Loucy (cell line): ENCODE measurements at regions not wholly inside any gene's neighbourhood (a gene's known extent, or its start where the extent isn't known, plus 50 kb on each side); places are given as distances from the start of the nearest gene placed in this dataset.

Experiments
- H2AFZ ChIP-seq: fragments of 200-600 bp; sonication (generic); 2 replicates; pipeline ENCODE4 v1.6.0; 2016; ENCODE audit warnings: antibody characterized with exemption, mild to moderate bottlenecking, low read length, moderate library complexity
- H3F3A ChIP-seq: fragments of 200-600 bp; 2 replicates; pipeline ENCODE4 v1.6.0; 2016; ENCODE audit warnings: antibody characterized with exemption, low read depth, mild to moderate bottlenecking
- H3K27me3 ChIP-seq: fragments of 200-600 bp; sonication (generic); 2 replicates; pipeline ENCODE4 v1.6.1; 2014; ENCODE audit warnings: low read length, mild to moderate bottlenecking; ENCODE audit not compliant: insufficient read depth, poor library complexity, severe bottlenecking
- H3K36me3 ChIP-seq: fragments of 200-600 bp; sonication (generic); 2 replicates; pipeline ENCODE4 v1.6.1; 2016; ENCODE audit warnings: low read length; ENCODE audit not compliant: insufficient read depth
- H3K4me1 ChIP-seq: fragments of 200-600 bp; sonication (generic); 2 replicates; pipeline ENCODE4 v1.5.1; 2014; ENCODE audit warnings: low read length, mild to moderate bottlenecking; ENCODE audit not compliant: insufficient read depth, poor library complexity, severe bottlenecking
- H3K4me2 ChIP-seq: fragments of 200-600 bp; sonication (generic); 2 replicates; pipeline ENCODE4 v1.6.0; 2014; ENCODE audit warnings: antibody characterized with exemption, low read length, low read depth, mild to moderate bottlenecking; ENCODE audit not compliant: poor library complexity, severe bottlenecking
- H3K4me3 ChIP-seq: fragments of 200-600 bp; sonication (generic); 2 replicates; pipeline ENCODE4 v1.5.1; 2014; ENCODE audit warnings: low read length, mild to moderate bottlenecking, mixed read lengths; ENCODE audit not compliant: poor library complexity, severe bottlenecking
- H3K79me2 ChIP-seq: fragments of 200-600 bp; sonication (generic); 2 replicates; pipeline ENCODE4 v1.6.1; 2014; ENCODE audit warnings: low read length; ENCODE audit not compliant: insufficient read depth
- H3K9ac ChIP-seq: fragments of 200-600 bp; sonication (generic); 2 replicates; pipeline ENCODE4 v1.6.0; 2014; ENCODE audit warnings: mild to moderate bottlenecking, low read depth, low read length, moderate library complexity; ENCODE audit not compliant: poor library complexity, severe bottlenecking
- H3K9me2 ChIP-seq: fragments of 200-600 bp; sonication (generic); replicated peaks from 2 replicates; pipeline ENCODE4 v1.6.1; 2016; ENCODE audit warnings: low read depth, low read length, mixed read lengths
- H3K9me3 ChIP-seq: fragments of 200-600 bp; sonication (generic); 2 replicates; pipeline ENCODE4 v1.6.1; 2014; ENCODE audit warnings: mild to moderate bottlenecking, antibody characterized with exemption, low read length, low read depth; ENCODE audit not compliant: insufficient read depth
- H4K20me1 ChIP-seq: fragments of 200-600 bp; sonication (generic); 2 replicates; pipeline ENCODE4 v1.6.0; 2014; ENCODE audit warnings: antibody characterized with exemption, low read length, mild to moderate bottlenecking; ENCODE audit not compliant: insufficient read depth, poor library complexity, severe bottlenecking
- EZH2phosphoT487 ChIP-seq: fragments of 200-600 bp; IDR thresholded peaks from 2 replicates; pipeline ENCODE4 v1.6.1; 2018; ENCODE audit warnings: antibody characterized with exemption, mild to moderate bottlenecking, moderate library complexity, borderline replicate concordance
- TF ChIP-seq, protein P1 (sequence below): fragments of 200-600 bp; sonication (generic); conservative IDR thresholded peaks from 2 replicates; pipeline ENCODE4 v1.5.1; 2014; ENCODE audit warnings: mild to moderate bottlenecking, antibody characterized with exemption, low read length

GRCh38 chr18:66749030-66749429 is 145.1 kb upstream of the CDH19 start:
- H3K4me2 ChIP-seq, result no peak overlapping the region
- H3F3A ChIP-seq, result no peaks in the 10 kb centered on the region
- no peak overlapping the region for H2AFZ ChIP-seq
- H3K9ac ChIP-seq, result no peak overlapping the region
- no peaks in the 10 kb centered on the region for H3K27me3 ChIP-seq
- H3K9me2 ChIP-seq, result no peaks in the 10 kb centered on the region
- H3K4me1 ChIP-seq, result no peaks in the 10 kb centered on the region
- no peaks in the 10 kb centered on the region for H3K79me2 ChIP-seq
- no peaks in the 10 kb centered on the region for H3K9me3 ChIP-seq
- no peaks in the 10 kb centered on the region for H4K20me1 ChIP-seq
- H3K4me3 ChIP-seq, result no peak overlapping the region
- H3K36me3 ChIP-seq, result no peaks in the 10 kb centered on the region
- TF ChIP-seq, protein P1, sequence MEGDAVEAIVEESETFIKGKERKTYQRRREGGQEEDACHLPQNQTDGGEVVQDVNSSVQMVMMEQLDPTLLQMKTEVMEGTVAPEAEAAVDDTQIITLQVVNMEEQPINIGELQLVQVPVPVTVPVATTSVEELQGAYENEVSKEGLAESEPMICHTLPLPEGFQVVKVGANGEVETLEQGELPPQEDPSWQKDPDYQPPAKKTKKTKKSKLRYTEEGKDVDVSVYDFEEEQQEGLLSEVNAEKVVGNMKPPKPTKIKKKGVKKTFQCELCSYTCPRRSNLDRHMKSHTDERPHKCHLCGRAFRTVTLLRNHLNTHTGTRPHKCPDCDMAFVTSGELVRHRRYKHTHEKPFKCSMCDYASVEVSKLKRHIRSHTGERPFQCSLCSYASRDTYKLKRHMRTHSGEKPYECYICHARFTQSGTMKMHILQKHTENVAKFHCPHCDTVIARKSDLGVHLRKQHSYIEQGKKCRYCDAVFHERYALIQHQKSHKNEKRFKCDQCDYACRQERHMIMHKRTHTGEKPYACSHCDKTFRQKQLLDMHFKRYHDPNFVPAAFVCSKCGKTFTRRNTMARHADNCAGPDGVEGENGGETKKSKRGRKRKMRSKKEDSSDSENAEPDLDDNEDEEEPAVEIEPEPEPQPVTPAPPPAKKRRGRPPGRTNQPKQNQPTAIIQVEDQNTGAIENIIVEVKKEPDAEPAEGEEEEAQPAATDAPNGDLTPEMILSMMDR, result no peak
- TF ChIP-seq EZH2phosphoT487, result no peak

- no peaks in the 10 kb centered on the region for H3K27me3 ChIP-seq
- H3K4me1 ChIP-seq, result no peaks in the 10 kb centered on the region
- H2AFZ ChIP-seq, result no peak overlapping the region
- H3K9me3 ChIP-seq, result no peaks in the 10 kb centered on the region
- no peak overlapping the region for H3K4me2 ChIP-seq
- H3K4me3 ChIP-seq, result no peak overlapping the region
- no peaks in the 10 kb centered on the region for H4K20me1 ChIP-seq
- H3F3A ChIP-seq, result no peaks in the 10 kb centered on the region
- no peaks in the 10 kb centered on the region for H3K79me2 ChIP-seq
- no peak overlapping the region for H3K9ac ChIP-seq
- TF ChIP-seq EZH2phosphoT487, result no peak
- TF ChIP-seq, protein P1, result no peak
- H3K36me3 ChIP-seq, result no peaks in the 10 kb centered on the region
- no peaks in the 10 kb centered on the region for H3K9me2 ChIP-seq
Measured at GRCh38 chr18:66742832-66743231, 138.9 kb upstream of the CDH19 start.

DNA sequence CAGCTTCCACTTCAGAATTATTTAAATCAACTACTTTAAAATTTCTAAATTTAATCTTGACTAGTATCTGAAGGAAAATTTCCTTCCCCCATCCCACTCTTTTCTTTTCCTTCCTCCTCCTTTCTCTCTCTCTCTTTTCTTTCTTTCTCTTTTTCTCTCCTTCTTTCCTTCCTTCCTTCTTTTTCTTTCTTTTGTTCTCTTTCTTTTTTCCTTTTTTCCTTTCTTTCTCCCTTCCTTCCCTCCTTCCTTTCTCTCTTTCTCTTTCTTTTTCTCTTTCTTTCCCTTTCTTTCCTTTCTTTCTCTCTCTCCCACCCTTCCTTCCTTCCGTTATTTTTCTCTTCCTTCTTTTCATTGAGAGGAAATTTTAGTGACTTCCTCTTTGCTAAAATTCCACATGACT is 132.0 kb upstream of the CDH19 start:
- no peak overlapping the region for H2AFZ ChIP-seq
- no peak overlapping the region for H3K4me2 ChIP-seq
- no peak overlapping the region for H3K9ac ChIP-seq
- no peaks in the 10 kb centered on the region for H3F3A ChIP-seq
- no peaks in the 10 kb centered on the region for H3K9me2 ChIP-seq
- no peak overlapping the region for H3K4me3 ChIP-seq
- H3K36me3 ChIP-seq, result no peaks in the 10 kb centered on the region
- no peaks in the 10 kb centered on the region for H3K79me2 ChIP-seq
- H3K4me1 ChIP-seq, result no peaks in the 10 kb centered on the region
- no peaks in the 10 kb centered on the region for H3K27me3 ChIP-seq
- TF ChIP-seq, protein P1, result no peak
- TF ChIP-seq EZH2phosphoT487, result no peak
- no peaks in the 10 kb centered on the region for H3K9me3 ChIP-seq
- H4K20me1 ChIP-seq, result no peaks in the 10 kb centered on the region
